C4-2B (cell line): ENCODE measurements at regions not wholly inside any gene's neighbourhood (a gene's known extent, or its start where the extent isn't known, plus 50 kb on each side); places are given as distances from the start of the nearest gene placed in this dataset.

ENCODE experiments used
- H3K27ac ChIP-seq: fragments of 450-650 bp; 2 replicates; pipeline ENCODE4 v1.5.1; 2017
- CTCF ChIP-seq: fragments of 450-650 bp; conservative IDR thresholded peaks from 2 replicates; pipeline ENCODE4 v1.5.1; 2017; ENCODE audit warnings: mild to moderate bottlenecking
- ZFX ChIP-seq: fragments of 450-650 bp; IDR thresholded peaks from 2 replicates; pipeline ENCODE4 v1.6.1; 2017

DNA sequence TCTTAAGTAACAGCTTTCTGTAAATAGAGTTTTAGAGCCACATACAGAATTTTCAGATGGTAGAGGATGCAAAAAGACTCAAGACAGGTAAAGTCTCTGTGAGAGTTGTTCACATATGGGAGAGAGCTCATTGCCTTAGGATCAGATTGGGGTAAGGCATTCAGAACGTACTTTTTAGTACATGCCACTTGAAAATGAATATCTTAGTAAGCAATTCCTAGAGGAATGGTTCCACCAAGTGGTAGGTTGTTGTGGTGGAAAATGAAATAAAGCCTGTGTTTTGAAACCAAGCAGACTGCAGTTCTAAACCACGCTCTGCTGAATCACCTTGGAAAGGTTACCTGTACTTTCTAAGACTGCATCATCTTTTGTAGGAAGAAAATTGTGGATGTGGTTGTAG, 547.0 kb upstream of the LCORL start:
- TF ChIP-seq CTCF, result no peak
- no peak overlapping the region for H3K27ac ChIP-seq

DNA sequence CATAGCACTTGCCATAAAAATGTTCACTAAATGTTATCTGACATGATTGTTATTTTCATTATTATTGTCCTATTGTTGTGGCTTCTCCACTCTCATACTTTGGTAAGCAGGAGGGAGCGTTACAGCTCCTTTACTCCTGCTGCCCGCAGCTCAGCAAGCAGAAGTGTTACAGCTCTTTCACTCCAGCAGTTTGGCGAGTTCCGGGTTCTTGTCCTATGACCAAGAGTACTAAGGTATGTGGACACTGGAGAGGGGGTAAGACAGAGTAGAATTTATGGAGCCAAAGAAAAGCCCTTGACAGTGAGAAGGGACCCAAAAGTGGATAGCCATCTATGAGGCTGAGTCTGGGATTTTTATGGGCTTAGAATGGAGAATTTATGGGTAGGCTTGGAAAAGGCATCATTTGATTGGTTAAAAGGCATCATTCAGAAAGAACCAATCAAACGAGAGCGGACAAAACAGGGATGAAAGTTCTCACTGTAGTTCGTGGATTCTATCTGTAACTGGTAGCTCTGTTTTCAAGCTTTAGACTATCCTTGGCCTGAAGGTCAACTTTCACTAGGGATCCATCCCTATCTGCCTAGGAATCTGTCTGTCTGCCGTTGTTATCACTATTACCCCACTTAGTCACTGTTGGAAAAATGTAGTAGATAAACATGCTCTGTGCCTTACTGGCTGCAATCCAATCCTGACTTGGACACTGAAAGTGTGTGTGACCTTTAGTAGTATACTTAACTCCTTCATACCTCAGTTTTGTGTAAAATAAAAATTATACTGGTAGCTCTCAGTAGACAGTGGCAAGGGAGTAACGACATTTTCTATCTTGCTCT, 545.6 kb upstream of the LCORL start:
- no peak overlapping the region for H3K27ac ChIP-seq
- TF ChIP-seq CTCF, result no peak
- no peak for TF ChIP-seq ZFX

DNA sequence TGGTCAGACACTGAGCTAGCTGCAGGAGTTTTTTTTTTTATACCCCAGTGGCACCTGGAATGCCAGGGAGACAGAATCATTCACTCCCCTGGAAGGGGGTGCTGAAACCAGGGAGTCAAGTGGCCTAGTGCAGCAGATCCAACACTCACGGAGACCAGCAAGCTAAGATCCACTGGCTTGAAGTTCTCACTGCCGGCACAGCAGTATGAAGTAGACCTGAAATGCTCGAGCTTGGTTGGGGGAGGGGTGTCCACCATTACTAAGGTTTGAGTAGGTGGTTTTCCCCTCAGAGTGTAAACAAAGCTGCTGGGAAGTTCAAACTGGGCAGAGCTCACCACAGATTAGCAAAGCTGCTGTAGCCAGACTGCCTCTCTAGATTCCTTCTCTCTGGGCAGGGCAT, 537.9 kb upstream of the LCORL start:
- TF ChIP-seq CTCF (no peak), ZFX (no peak)
- no peak overlapping the region for H3K27ac ChIP-seq

GRCh38 chr4:18556402-18556801, 534.8 kb upstream of the LCORL start:
- no peak for TF ChIP-seq CTCF
- TF ChIP-seq ZFX, result no peak
- H3K27ac ChIP-seq, result no peak overlapping the region

GRCh38 chr4:18540349-18540748, 518.8 kb upstream of the LCORL start:
- H3K27ac ChIP-seq, result no peak overlapping the region
- TF ChIP-seq CTCF (no peak), ZFX (no peak)

DNA sequence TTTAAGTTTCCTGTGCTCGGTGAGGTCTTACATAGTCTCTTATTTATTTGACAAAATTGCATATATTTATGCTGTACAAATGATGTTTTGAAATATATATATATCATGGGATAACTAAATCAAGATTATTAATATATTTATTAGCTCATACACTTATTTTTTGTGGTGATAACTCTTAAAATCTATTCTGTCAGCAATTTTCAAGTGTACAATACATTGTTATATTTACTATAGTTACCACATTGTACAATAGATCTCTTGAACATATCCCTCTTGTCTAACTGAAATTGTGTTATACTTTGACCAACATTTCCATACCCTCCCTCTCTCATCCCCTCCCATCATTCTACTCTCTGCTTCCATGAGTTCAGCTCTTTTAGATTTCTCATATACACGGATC, 516.6 kb upstream of the LCORL start:
- TF ChIP-seq CTCF (no peak), ZFX (no peak)
- H3K27ac ChIP-seq, result no peak overlapping the region

DNA sequence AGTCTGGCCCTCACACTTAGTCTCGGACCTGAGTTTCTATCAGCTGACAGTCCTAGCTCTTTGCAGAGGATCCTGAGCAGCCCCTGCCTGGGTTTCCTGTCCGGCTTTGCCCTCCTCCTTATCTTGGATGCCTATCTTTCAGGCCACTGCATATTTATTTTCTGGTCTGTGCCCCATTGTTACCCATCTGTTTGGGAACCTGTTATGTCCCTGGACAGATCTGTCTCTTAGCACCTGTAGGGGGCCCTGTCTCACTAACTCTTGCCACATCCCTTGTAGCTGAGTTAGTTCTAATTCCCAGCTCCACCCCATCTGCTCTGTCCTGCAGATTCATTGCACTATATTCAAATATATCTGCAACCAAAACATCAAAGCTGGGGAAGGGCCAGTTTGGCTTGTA, 514.9 kb upstream of the LCORL start:
- H3K27ac ChIP-seq, result no peak overlapping the region
- no peak for TF ChIP-seq ZFX
- TF ChIP-seq CTCF, result no peak; the same call in 1 of the 2 replicates
